GM12891 (cell line): ENCODE measurements at regions not wholly inside any gene's neighbourhood (a gene's known extent, or its start where the extent isn't known, plus 50 kb on each side); places are given as distances from the start of the nearest gene placed in this dataset.

ENCODE experiments used
- PAX5 ChIP-seq: IDR thresholded peaks from 2 replicates; pipeline ENCODE4 v1.6.1; 2011; ENCODE audit warnings: low read length, moderate library complexity, mild to moderate bottlenecking; ENCODE audit not compliant: insufficient read depth, severe bottlenecking
- POLR2A ChIP-seq: IDR thresholded peaks from 2 replicates; pipeline ENCODE4 v1.6.1; 2011; ENCODE audit warnings: low read depth, low read length, control low read depth
- POLR2AphosphoS5 ChIP-seq: IDR thresholded peaks from 2 replicates; pipeline ENCODE4 v1.6.1; 2011; ENCODE audit warnings: low read depth, low read length, control low read depth
- POU2F2 ChIP-seq: IDR thresholded peaks from 2 replicates; pipeline ENCODE4 v1.6.1; 2011; ENCODE audit warnings: low read depth, mild to moderate bottlenecking, control low read depth, low read length, moderate library complexity
- TAF1 ChIP-seq: IDR thresholded peaks from 2 replicates; pipeline ENCODE4 v1.6.1; 2011; ENCODE audit warnings: low read depth, low read length, control low read depth

GRCh38 chr4:18292411-18292810, 270.9 kb upstream of the LCORL start:
- TF ChIP-seq POU2F2 (no peak), PAX5 (no peak), POLR2A (no peak), POLR2AphosphoS5 (no peak), TAF1 (no peak)
